Skeletal muscle tissue (tissue), 3 donors: ENCODE measurements at regions not wholly inside any gene's neighbourhood (a gene's known extent, or its start where the extent isn't known, plus 50 kb on each side); places are given as distances from the start of the nearest gene placed in this dataset.

Experiments used
- H3K27ac ChIP-seq: one replicate; pipeline ENCODE4 v1.7.0; 2013; ENCODE audit warnings: mild to moderate bottlenecking, low read depth, low read length, inconsistent platforms
- H3K27me3 ChIP-seq, 3 donors: one replicate each; pipeline ENCODE4 v1.7.0; 2013; ENCODE audit warnings: low read length in 3 of 3; ENCODE audit not compliant: control insufficient read depth in 3 of 3, insufficient read depth in 3 of 3
- H3K36me3 ChIP-seq, 3 donors: one replicate each; pipeline ENCODE4 v1.7.0; 2013; ENCODE audit warnings: low read length in 3 of 3; ENCODE audit not compliant: control insufficient read depth in 3 of 3, insufficient read depth in 3 of 3
- H3K4me1 ChIP-seq, 3 donors: one replicate each; pipeline ENCODE4 v1.7.0; 2013; ENCODE audit warnings: low read length in 3 of 3, mild to moderate bottlenecking in 3 of 3; ENCODE audit not compliant: control insufficient read depth in 3 of 3, insufficient read depth in 3 of 3
- H3K4me3 ChIP-seq, 3 donors: one replicate each; pipeline ENCODE4 v1.7.0; 2013; ENCODE audit warnings: low read length in 3 of 3
- H3K9ac ChIP-seq, 3 donors: one replicate each; pipeline ENCODE4 v1.7.0; 2013; ENCODE audit warnings: low read length in 3 of 3, mild to moderate bottlenecking in 3 of 3, moderate library complexity in 2 of 3, low read depth in 1 of 3
- H3K9me3 ChIP-seq, 3 donors: one replicate each; pipeline ENCODE4 v1.7.0; 2013; ENCODE audit warnings: low read length in 3 of 3; ENCODE audit not compliant: control insufficient read depth in 3 of 3
- donor health status: Osteomylitis.

GRCh38 chr5:96264047-96264446 lies 169.0 kb downstream of the PCSK1 start:
- no peaks in the 10 kb centered on the region for H3K36me3 ChIP-seq
- no peaks in the 10 kb centered on the region for H3K27me3 ChIP-seq
- peaks cover 0 to 6% (median 0%) of the 10 kb centered on the region in 3 donors for H3K9me3 ChIP-seq
- H3K9ac ChIP-seq, result no peak overlapping the region
- H3K4me1 ChIP-seq, result peaks cover 0 to 5% (median 0%) of the 10 kb centered on the region in 3 donors
- no peak overlapping the region for H3K4me3 ChIP-seq
- no peak overlapping the region for H3K27ac ChIP-seq

GRCh38 chr5:96262105-96262504 lies 170.9 kb downstream of the PCSK1 start:
- Histone ChIP-seq H3K27ac (no peak overlapping the region), H3K9ac (no peak overlapping the region), H3K9me3 (peaks cover 0 to 6% (median 0%) of the 10 kb centered on the region in 3 donors), H3K27me3 (no peaks in the 10 kb centered on the region), H3K36me3 (no peaks in the 10 kb centered on the region), H3K4me1 (peaks cover 0 to 5% (median 0%) of the 10 kb centered on the region in 3 donors), H3K4me3 (no peak overlapping the region)

GRCh38 chr5:96260009-96260408 lies 173.0 kb downstream of the PCSK1 start:
- H3K9me3 ChIP-seq, result no peaks in the 10 kb centered on the region
- peaks cover 0 to 5% (median 0%) of the 10 kb centered on the region in 3 donors for H3K4me1 ChIP-seq
- H3K36me3 ChIP-seq, result no peaks in the 10 kb centered on the region
- H3K27ac ChIP-seq, result no peak overlapping the region
- H3K4me3 ChIP-seq, result no peak overlapping the region
- no peaks in the 10 kb centered on the region for H3K27me3 ChIP-seq
- no peak overlapping the region for H3K9ac ChIP-seq

- Histone ChIP-seq H3K9me3 (no peaks in the 10 kb centered on the region), H3K4me1 (peaks cover 0 to 5% (median 0%) of the 10 kb centered on the region in 3 donors), H3K27me3 (no peaks in the 10 kb centered on the region), H3K4me3 (no peak overlapping the region), H3K9ac (no peak overlapping the region), H3K36me3 (no peaks in the 10 kb centered on the region), H3K27ac (no peak overlapping the region)
Measured at GRCh38 chr5:96259151-96259772, 173.8 kb downstream of the PCSK1 start.

- Histone ChIP-seq H3K9ac (no peak overlapping the region), H3K4me3 (no peak overlapping the region), H3K27ac (no peak overlapping the region)
Measured at GRCh38 chr5:96258692-96259091, 174.4 kb downstream of the PCSK1 start.

GRCh38 chr5:96257904-96258303 lies 175.1 kb downstream of the PCSK1 start:
- peaks cover 0 to 2% (median 0%) of the 10 kb centered on the region in 3 donors for H3K9me3 ChIP-seq
- peaks cover 0 to 5% (median 0%) of the 10 kb centered on the region in 3 donors for H3K4me1 ChIP-seq
- no peak overlapping the region for H3K27ac ChIP-seq
- no peaks in the 10 kb centered on the region for H3K36me3 ChIP-seq
- no peaks in the 10 kb centered on the region for H3K27me3 ChIP-seq
- H3K9ac ChIP-seq, result no peak overlapping the region
- no peak overlapping the region for H3K4me3 ChIP-seq

More at GRCh38 chr5:96258692-96259091, 174.4 kb downstream of the PCSK1 start:
- Histone ChIP-seq H3K9me3 (peaks cover 0 to 2% (median 0%) of the 10 kb centered on the region in 3 donors), H3K4me1 (peaks cover 0 to 5% (median 0%) of the 10 kb centered on the region in 3 donors), H3K36me3 (no peaks in the 10 kb centered on the region), H3K27me3 (no peaks in the 10 kb centered on the region)

- H3K9ac ChIP-seq, result no peak overlapping the region
- no peaks in the 10 kb centered on the region for H3K36me3 ChIP-seq
- no peak overlapping the region for H3K27ac ChIP-seq
- H3K4me1 ChIP-seq, result peaks cover 0 to 5% (median 0%) of the 10 kb centered on the region in 3 donors
- H3K27me3 ChIP-seq, result no peaks in the 10 kb centered on the region
- no peak overlapping the region for H3K4me3 ChIP-seq
- peaks cover 0 to 2% (median 0%) of the 10 kb centered on the region in 3 donors for H3K9me3 ChIP-seq
Measured at GRCh38 chr5:96256795-96257470, 176.1 kb downstream of the PCSK1 start.

- no peak overlapping the region for H3K4me3 ChIP-seq
- H3K4me1 ChIP-seq, result peaks cover 0 to 5% (median 0%) of the 10 kb centered on the region in 3 donors
- peaks cover 0 to 2% (median 0%) of the 10 kb centered on the region in 3 donors for H3K9me3 ChIP-seq
- H3K9ac ChIP-seq, result no peak overlapping the region
- no peaks in the 10 kb centered on the region for H3K27me3 ChIP-seq
- no peaks in the 10 kb centered on the region for H3K36me3 ChIP-seq
- H3K27ac ChIP-seq, result peak overlapping the region; percentile 41
Measured at GRCh38 chr5:96254980-96255691, 177.9 kb downstream of the PCSK1 start.

GRCh38 chr5:96253140-96253539 lies 179.9 kb downstream of the PCSK1 start:
- Histone ChIP-seq H3K36me3 (no peaks in the 10 kb centered on the region), H3K9ac (no peak overlapping the region), H3K9me3 (peaks cover 0 to 2% (median 0%) of the 10 kb centered on the region in 3 donors), H3K27me3 (no peaks in the 10 kb centered on the region), H3K4me1 (no peaks in the 10 kb centered on the region), H3K27ac (no peak overlapping the region), H3K4me3 (no peak overlapping the region)

- Histone ChIP-seq H3K27me3 (no peaks in the 10 kb centered on the region), H3K27ac (no peak overlapping the region), H3K9ac (no peak overlapping the region), H3K9me3 (peaks cover 0 to 2% (median 0%) of the 10 kb centered on the region in 3 donors), H3K36me3 (no peaks in the 10 kb centered on the region), H3K4me3 (no peak overlapping the region), H3K4me1 (peaks cover 0 to 4% (median 3%) of the 10 kb centered on the region in 3 donors)
Measured at GRCh38 chr5:96252596-96252995, 180.5 kb downstream of the PCSK1 start.
